HG02623 (cell line): ENCODE measurements at regions not wholly inside any gene's neighbourhood (a gene's known extent, or its start where the extent isn't known, plus 50 kb on each side); places are given as distances from the start of the nearest gene placed in this dataset.

Source experiments
- ATAC-seq: cut with Tn5 transposase; IDR thresholded peaks from one replicate; pipeline ENCODE4 v1.9.1; 2021; ENCODE audit warnings: moderate library complexity; ENCODE audit not compliant: unreplicated experiment

DNA sequence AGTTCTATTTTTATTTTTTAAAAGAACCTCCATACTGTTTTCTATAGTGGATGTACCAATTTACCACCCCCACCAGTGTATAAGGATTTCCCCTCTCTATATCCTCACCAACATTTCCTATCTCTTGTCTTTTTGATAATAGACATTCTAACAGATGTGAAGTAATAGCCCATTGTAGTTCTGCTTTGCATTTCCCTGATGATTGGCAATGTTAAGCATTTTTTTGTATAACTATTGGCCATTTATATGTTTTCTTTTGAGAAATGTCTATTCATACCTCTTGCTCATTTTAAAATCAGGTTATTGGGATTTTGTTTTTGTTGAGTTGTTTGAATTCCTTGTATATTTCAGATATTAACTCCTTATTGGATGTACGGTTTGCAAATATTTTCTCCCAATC, 251.1 kb upstream of the HTR2C start:
- no peak for ATAC-seq

- ATAC-seq = no peak
These were observed 249.4 kb upstream of the HTR2C start for GRCh38 chrX:114334473-114334982.

GRCh38 chrX:114338870-114339269, 245.0 kb upstream of the HTR2C start:
- no peak for ATAC-seq

DNA sequence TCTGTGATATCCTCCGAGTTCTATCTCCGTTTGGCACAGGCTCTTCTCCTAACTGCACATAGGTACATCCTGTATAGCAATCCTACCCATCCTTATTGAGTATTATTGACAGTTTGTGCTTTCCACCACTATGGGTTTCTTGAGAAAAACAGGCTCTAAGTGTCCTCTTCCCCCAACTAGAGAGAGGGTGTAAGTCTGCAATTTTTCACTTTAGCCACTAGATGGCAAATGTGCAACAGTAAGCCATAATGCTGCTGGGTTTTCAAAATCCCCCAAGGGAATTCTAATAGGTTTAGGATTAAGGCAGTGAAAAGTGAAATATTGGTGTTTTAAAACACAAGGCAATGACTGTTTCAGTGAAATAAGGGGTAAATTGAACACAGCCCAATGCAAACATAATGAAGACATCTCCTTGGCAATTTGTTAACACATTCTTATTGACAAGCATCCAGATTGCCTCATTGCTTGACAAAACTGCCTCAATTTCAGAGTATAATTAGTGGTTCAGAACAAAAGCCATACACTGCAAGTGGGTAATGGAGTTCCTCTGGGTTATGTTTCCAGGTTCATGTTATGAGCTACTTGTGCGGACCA, 239.0 kb upstream of the HTR2C start:
- ATAC-seq = peak; percentile 85

- ATAC-seq = no peak
These were observed 222.7 kb upstream of the HTR2C start for GRCh38 chrX:114361076-114361725.

DNA sequence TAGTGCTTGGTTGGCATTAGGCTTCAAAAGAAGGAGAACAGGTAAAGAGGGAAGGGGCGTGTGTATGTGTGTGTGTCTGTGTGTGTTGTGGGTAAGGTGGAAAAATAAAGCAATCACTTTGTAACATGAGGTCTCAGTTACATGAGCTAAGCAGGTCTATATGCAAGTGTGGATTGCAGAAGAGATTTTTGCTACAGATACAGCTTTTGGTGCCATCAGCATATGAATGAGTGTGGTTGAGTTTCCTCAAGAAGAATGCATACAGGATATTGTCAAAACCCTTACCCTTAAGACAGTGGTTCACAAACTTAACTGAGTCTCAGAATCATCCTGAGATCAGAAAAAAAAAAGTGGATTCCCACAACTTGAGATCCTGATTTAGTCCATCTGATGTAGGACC, 220.5 kb upstream of the HTR2C start:
- no peak for ATAC-seq

- no peak for ATAC-seq
These were observed 218.6 kb upstream of the HTR2C start for GRCh38 chrX:114365065-114365834.

- no peak for ATAC-seq
These were observed 210.9 kb upstream of the HTR2C start for GRCh38 chrX:114372937-114373336.

- no peak for ATAC-seq
These were observed 193.6 kb upstream of the HTR2C start for GRCh38 chrX:114390251-114390796.
